ENCODE measurements at regions not wholly inside any gene's neighbourhood (a gene's known extent, or its start where the extent isn't known, plus 50 kb on each side); places are given as distances from the start of the nearest gene placed in this dataset.

DNA sequence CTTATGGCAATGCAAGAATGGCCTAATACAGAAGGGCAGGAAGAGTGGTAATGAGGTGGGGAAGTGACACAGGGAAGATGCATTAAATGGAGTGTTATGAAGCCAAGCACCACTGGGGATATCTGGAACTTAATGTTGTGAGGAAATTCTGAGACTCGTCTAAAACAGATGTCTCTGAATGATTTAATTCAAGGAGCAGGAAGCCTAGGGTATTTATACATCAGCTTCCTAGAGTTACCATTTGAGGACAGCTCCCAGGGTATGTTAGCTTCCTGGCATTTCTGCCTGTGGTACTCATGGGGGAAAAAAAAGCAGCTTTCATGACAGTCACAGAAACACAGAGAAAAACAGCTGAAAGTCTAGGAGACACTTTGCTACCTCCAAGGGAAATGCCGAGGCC lies 989.5 kb downstream of the CBLN2 start:
- Histone ChIP-seq H3K9me2 (replicated peaks; ENCODE audit: insufficient read depth) (no peaks in the 10 kb centered on the region), H3K4me3 (no peak overlapping the region), H3K4me2 (no peak overlapping the region), H4K20me1 (ENCODE audit: insufficient read depth, poor library complexity, severe bottlenecking) (no peaks in the 10 kb centered on the region), H3K79me2 (no peaks in the 10 kb centered on the region), H3K9me3 (ENCODE audit: low read depth) (no peaks in the 10 kb centered on the region), H3K36me3 (replicated peaks; ENCODE audit: insufficient read depth, low read depth) (no peaks in the 10 kb centered on the region), H3K4me1 (ENCODE audit: insufficient read depth) (no peaks in the 10 kb centered on the region), H2AFZ (no peak overlapping the region), H3K27ac (no peak overlapping the region), H3K27me3 (no peaks in the 10 kb centered on the region)
- WGBS (ENCODE audit: low lambda C conversion rate, missing lambda C conversion rate): 75% methylated on average over 2 of the region's 2 CpGs
- TF ChIP-seq EZH2 (IDR thresholded peaks at IDR 0.05; ENCODE audit: borderline replicate concordance) (no peak), CTCF (IDR thresholded peaks at IDR 0.05; ENCODE audit: poor library complexity) (no peak), EZH2phosphoT487 (IDR thresholded peaks at IDR 0.05; ENCODE audit: low read depth, severe bottlenecking, unreplicated experiment) (no peak)
- DNase-seq (ENCODE audit: low spot score): no peak

DNA sequence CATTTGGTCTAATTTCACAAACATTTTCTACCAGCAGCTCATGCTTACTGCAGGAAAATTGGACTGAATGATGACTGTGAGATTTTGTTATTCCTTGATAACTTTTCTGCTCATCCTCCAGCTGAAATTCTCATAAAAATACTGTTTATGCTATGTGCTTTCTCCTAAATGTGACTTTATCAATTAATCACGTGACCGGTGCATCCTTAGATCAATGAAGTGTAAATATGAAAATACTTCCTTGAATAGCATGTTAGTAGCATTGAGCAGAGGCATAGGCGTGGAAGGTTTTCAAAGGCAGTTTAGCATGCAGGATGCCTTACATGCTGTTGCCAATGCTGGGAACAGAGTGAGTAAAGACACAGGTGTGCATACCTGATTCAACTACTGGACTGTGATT lies 1002.5 kb downstream of the CBLN2 start:
- H3K4me2 ChIP-seq: no peak overlapping the region
- no peaks in the 10 kb centered on the region for H3K9me3 ChIP-seq (ENCODE audit: low read depth)
- no peaks in the 10 kb centered on the region for H3K36me3 ChIP-seq (replicated peaks; ENCODE audit: insufficient read depth, low read depth)
- H3K4me3 ChIP-seq: no peak overlapping the region
- no peaks in the 10 kb centered on the region for H3K27me3 ChIP-seq
- WGBS (ENCODE audit: low lambda C conversion rate, missing lambda C conversion rate): 71% methylated on average over 3 of the region's 3 CpGs
- TF ChIP-seq EZH2 (IDR thresholded peaks at IDR 0.05; ENCODE audit: borderline replicate concordance): no peak
- no peak for TF ChIP-seq EZH2phosphoT487 (IDR thresholded peaks at IDR 0.05; ENCODE audit: low read depth, severe bottlenecking, unreplicated experiment)
- TF ChIP-seq CTCF (IDR thresholded peaks at IDR 0.05; ENCODE audit: poor library complexity): no peak
- DNase-seq (ENCODE audit: low spot score): no peak
- no peaks in the 10 kb centered on the region for H3K9me2 ChIP-seq (replicated peaks; ENCODE audit: insufficient read depth)
- H3K27ac ChIP-seq: no peak overlapping the region
- no peaks in the 10 kb centered on the region for H4K20me1 ChIP-seq (ENCODE audit: insufficient read depth, poor library complexity, severe bottlenecking)
- no peaks in the 10 kb centered on the region for H3K4me1 ChIP-seq (ENCODE audit: insufficient read depth)
- no peaks in the 10 kb centered on the region for H3K79me2 ChIP-seq
- no peak overlapping the region for H2AFZ ChIP-seq

- H3K27me3 ChIP-seq: no peaks in the 10 kb centered on the region
- 66% methylated on average over 3 of the region's 3 CpGs for WGBS (ENCODE audit: low lambda C conversion rate, missing lambda C conversion rate)
- H3K9me2 ChIP-seq (replicated peaks; ENCODE audit: insufficient read depth): no peaks in the 10 kb centered on the region
- H3K4me3 ChIP-seq: no peak overlapping the region
- no peak for DNase-seq (ENCODE audit: low spot score)
- TF ChIP-seq CTCF (IDR thresholded peaks at IDR 0.05; ENCODE audit: poor library complexity) (no peak), EZH2phosphoT487 (IDR thresholded peaks at IDR 0.05; ENCODE audit: low read depth, severe bottlenecking, unreplicated experiment) (no peak), EZH2 (IDR thresholded peaks at IDR 0.05; ENCODE audit: borderline replicate concordance) (no peak)
- H2AFZ ChIP-seq: no peak overlapping the region
- H4K20me1 ChIP-seq (ENCODE audit: insufficient read depth, poor library complexity, severe bottlenecking): no peaks in the 10 kb centered on the region
- H3K27ac ChIP-seq: no peak overlapping the region
- H3K4me2 ChIP-seq: no peak overlapping the region
- H3K4me1 ChIP-seq (ENCODE audit: insufficient read depth): no peaks in the 10 kb centered on the region
- no peaks in the 10 kb centered on the region for H3K36me3 ChIP-seq (replicated peaks; ENCODE audit: insufficient read depth, low read depth)
- H3K79me2 ChIP-seq: no peaks in the 10 kb centered on the region
- H3K9me3 ChIP-seq (ENCODE audit: low read depth): no peaks in the 10 kb centered on the region
Observed at GRCh38 chr18:71529703-71530303, 1014.3 kb downstream of the CBLN2 start.
